ENCODE measurements at regions not wholly inside any gene's neighbourhood (a gene's known extent, or its start where the extent isn't known, plus 50 kb on each side); places are given as distances from the start of the nearest gene placed in this dataset.

- CTCF ChIA-PET = no interaction called here
- Histone ChIP-seq H3K4me3 (ENCODE audit: low read depth, low read length) (no peak overlapping the region), H3K9me3 (ENCODE audit: control insufficient read depth, insufficient read depth, low read length) (peaks cover 6% of the 10 kb centered on the region), H3K27ac (ENCODE audit: low read depth, low read length) (no peak overlapping the region), H3K27me3 (ENCODE audit: control insufficient read depth, insufficient read depth, low read length) (no peaks in the 10 kb centered on the region)
- no peak for DNase-seq (ENCODE audit: low read depth, low spot score)
- no peak for TF ChIP-seq CTCF (IDR thresholded peaks at IDR 0.05; ENCODE audit: low read depth, low read length)
- POLR2A ChIA-PET = interaction anchor here (0.7 kb wide), 1 partner anchor 29 kb away, joined by 3 read pairs; no protein-coding TSS in a partner anchor
Measured at GRCh38 chr15:66832664-66833063, 130.6 kb downstream of the SMAD6 start.

GRCh38 chr15:66833371-66833770 lies 131.3 kb downstream of the SMAD6 start:
- ChIA-PET CTCF (no interaction called here), POLR2A (no interaction called here)
- Histone ChIP-seq H3K27ac (ENCODE audit: low read depth, low read length) (no peak overlapping the region), H3K27me3 (ENCODE audit: control insufficient read depth, insufficient read depth, low read length) (no peaks in the 10 kb centered on the region), H3K4me3 (ENCODE audit: low read depth, low read length) (no peak overlapping the region), H3K9me3 (ENCODE audit: control insufficient read depth, insufficient read depth, low read length) (peaks cover 6% of the 10 kb centered on the region)
- TF ChIP-seq CTCF (IDR thresholded peaks at IDR 0.05; ENCODE audit: low read depth, low read length) = no peak
- DNase-seq (ENCODE audit: low read depth, low spot score) = no peak

GRCh38 chr15:66833803-66834202 lies 131.8 kb downstream of the SMAD6 start:
- H3K27me3 ChIP-seq (ENCODE audit: control insufficient read depth, insufficient read depth, low read length) = no peaks in the 10 kb centered on the region
- no peak for TF ChIP-seq CTCF (IDR thresholded peaks at IDR 0.05; ENCODE audit: low read depth, low read length)
- H3K27ac ChIP-seq (ENCODE audit: low read depth, low read length) = no peak overlapping the region
- ChIA-PET CTCF (no interaction called here), POLR2A (no interaction called here)
- peaks cover 6% of the 10 kb centered on the region for H3K9me3 ChIP-seq (ENCODE audit: control insufficient read depth, insufficient read depth, low read length)
- no peak for DNase-seq (ENCODE audit: low read depth, low spot score)
- H3K4me3 ChIP-seq (ENCODE audit: low read depth, low read length) = no peak overlapping the region

- DNase-seq (ENCODE audit: low read depth, low spot score) = no peak
- TF ChIP-seq CTCF (IDR thresholded peaks at IDR 0.05; ENCODE audit: low read depth, low read length) = no peak
- ChIA-PET POLR2A (no interaction called here), CTCF (interaction anchor here (2.9 kb wide), 1 partner anchor 16 kb away, joined by 10 read pairs; no protein-coding TSS in a partner anchor)
- no peak overlapping the region for H3K27ac ChIP-seq (ENCODE audit: low read depth, low read length)
- peaks cover 6% of the 10 kb centered on the region for H3K9me3 ChIP-seq (ENCODE audit: control insufficient read depth, insufficient read depth, low read length)
- no peaks in the 10 kb centered on the region for H3K27me3 ChIP-seq (ENCODE audit: control insufficient read depth, insufficient read depth, low read length)
- no peak overlapping the region for H3K4me3 ChIP-seq (ENCODE audit: low read depth, low read length)
Measured at GRCh38 chr15:66834881-66835878, 133.1 kb downstream of the SMAD6 start.
